Adrenal gland (tissue), 9 donors: ENCODE measurements at regions not wholly inside any gene's neighbourhood (a gene's known extent, or its start where the extent isn't known, plus 50 kb on each side); places are given as distances from the start of the nearest gene placed in this dataset.

Experiments used
- DNase-seq, 7 donors: peaks; one replicate each; pipeline ENCODE4 v3.0.0-alpha.2; 2019 to 2020
- H3K27ac ChIP-seq, 5 donors: fragments of 200-600 bp; sonication (generic) in 4 of 5; 1 replicate in 3 of 5; 2 replicates in 2 of 5; pipeline versions ENCODE4 v1.5.1 to v1.8.0; 2016 to 2020; ENCODE audit warnings: mild to moderate bottlenecking in 1 of 5
- H3K27me3 ChIP-seq: fragments of 200-600 bp; 2 replicates; pipeline ENCODE4 v1.8.0; 2021
- H3K36me3 ChIP-seq, 2 donors: fragments of 200-600 bp; replicated peaks in 1 of 2; 1 replicate in 1 of 2; 2 replicates in 1 of 2; pipeline versions ENCODE4 v1.5.1 to v1.8.0; 2018 to 2022
- H3K4me1 ChIP-seq, 2 donors: fragments of 200-600 bp; replicated peaks in 1 of 2; 1 replicate in 1 of 2; 2 replicates in 1 of 2; pipeline versions ENCODE4 v1.5.1 to v1.8.0; 2018 to 2021
- H3K4me3 ChIP-seq, 4 donors: fragments of 200-600 bp; sonication (generic) in 3 of 4; one replicate each; pipeline ENCODE4 v1.5.1; 2016 to 2018
- H3K9me3 ChIP-seq, 3 donors: fragments of 200-600 bp; sonication (generic) in 1 of 3; replicated peaks in 1 of 3; 1 replicate in 2 of 3; 2 replicates in 1 of 3; pipeline versions ENCODE4 v1.5.1 to v1.8.0; 2016 to 2021
- CTCF ChIP-seq, 6 experiments: fragments of 450-650 bp in 4 of 6; fragments of 200-600 bp in 2 of 6; sonication (generic) in 1 of 6; IDR thresholded peaks; 1 replicate in 5 of 6; 2 replicates in 1 of 6; pipeline versions ENCODE4 v1.5.1 to v1.8.0; 2016 to 2021; ENCODE audit warnings: antibody characterized with exemption in 6 of 6, mild to moderate bottlenecking in 2 of 6, moderate library complexity in 1 of 6
- POLR2A ChIP-seq, 2 donors: fragments of 450-650 bp; IDR thresholded peaks; one replicate each; pipeline ENCODE4 v1.6.1; 2017; ENCODE audit warnings: antibody characterized with exemption in 2 of 2, mild to moderate bottlenecking in 2 of 2, moderate library complexity in 1 of 2
- WGBS, 4 donors: extraction: QIAGEN DNeasy Blood & Tissue Kit in 2 of 4; methylation state at CpG; one replicate each; pipeline versions ENCODE4 v1.1.5 to v1.1.7; 2013 to 2017; 5-methylcytosine and 5-hydroxymethylcytosine counted together
- intact Hi-C, 2 donors: fragments of 100-400 bp; cut with DNase I; formaldehyde crosslinking; loops; one replicate each; pipeline versions ENCODE4 v1.14.1 to v1.15.0; 2022 to 2023
- donor health status: healthy with polysubstance abuse.
- donor health status: Bipolar disorder and iron deficiency.
- donor health status: DM: yes; HTN: yes; CAD: no.
- donor health status: DM: no; HTN: no; CAD: no.
- donor health status: DM: no; HTN: no; CAD: no.

DNA sequence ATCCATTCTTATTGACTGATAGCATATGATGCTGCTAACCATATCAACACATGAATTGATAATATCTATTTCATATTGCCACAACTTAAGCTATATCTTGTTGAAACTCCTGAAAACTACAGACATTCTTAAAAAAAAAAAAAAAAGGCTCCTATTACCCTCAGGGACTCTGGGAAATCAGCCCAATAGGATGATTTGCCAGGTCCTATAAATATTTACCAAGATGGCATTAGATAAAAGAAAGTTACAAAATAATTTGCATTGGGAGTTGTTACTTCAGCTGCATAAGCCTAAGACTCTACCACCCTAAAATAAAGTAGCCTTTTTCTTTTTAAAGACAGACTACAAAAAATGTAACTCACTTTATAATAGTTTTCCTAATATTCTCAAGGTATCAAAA is 84.4 kb downstream of the CDO1 start:
- no peaks in the 10 kb centered on the region for H3K27me3 ChIP-seq
- intact Hi-C loops: no loop called here

DNA sequence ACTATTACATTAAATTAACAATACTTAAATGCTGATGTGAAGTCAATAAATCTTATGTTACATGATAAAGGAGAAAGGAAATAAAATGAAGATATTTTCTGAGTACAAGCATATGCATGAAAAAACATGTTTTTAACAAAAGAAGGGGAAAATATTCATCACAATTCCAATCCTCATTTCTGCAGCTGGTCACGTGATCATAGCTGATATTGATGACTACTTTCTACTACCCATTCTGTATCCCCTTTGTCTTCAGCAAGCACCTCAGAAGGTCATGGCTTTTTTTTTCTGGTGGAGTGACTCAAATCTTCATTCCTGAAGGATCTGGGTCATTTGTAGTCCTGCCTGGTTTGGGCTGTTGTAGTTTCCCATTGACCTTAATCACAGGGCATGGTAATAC is 90.9 kb downstream of the CDO1 start:
- Histone ChIP-seq H3K27ac (no peak overlapping the region), H3K9me3 (no peaks in the 10 kb centered on the region), H3K27me3 (no peaks in the 10 kb centered on the region), H3K4me1 (no peaks in the 10 kb centered on the region), H3K4me3 (no peak overlapping the region), H3K36me3 (no peaks in the 10 kb centered on the region)
- TF ChIP-seq CTCF (IDR thresholded peaks at IDR 0.05): no peak
- no peak for TF ChIP-seq POLR2A (IDR thresholded peaks at IDR 0.05)
- no peak for DNase-seq
- WGBS, 4 donors: 62 to 79% (median 68%) methylated on average over 1 of the region's 1 CpG
- intact Hi-C loops: no loop called here

More for the DNA sequence above, 84.4 kb downstream of the CDO1 start:
- Histone ChIP-seq H3K4me1 (no peaks in the 10 kb centered on the region), H3K4me3 (no peak overlapping the region), H3K9me3 (no peaks in the 10 kb centered on the region), H3K36me3 (no peaks in the 10 kb centered on the region), H3K27ac (no peak overlapping the region)
- TF ChIP-seq CTCF (IDR thresholded peaks at IDR 0.05) (no peak), POLR2A (IDR thresholded peaks at IDR 0.05) (no peak)
- DNase-seq: no peak

- WGBS, 4 donors: 31 to 44% (median 40%) methylated on average over 2 of the region's 2 CpGs
- no peak for TF ChIP-seq CTCF (IDR thresholded peaks at IDR 0.05)
- no peak for TF ChIP-seq POLR2A (IDR thresholded peaks at IDR 0.05)
- Histone ChIP-seq H3K9me3 (no peaks in the 10 kb centered on the region), H3K27ac (peak overlapping the region in 1 of 5 donors; percentile 29), H3K4me3 (no peak overlapping the region), H3K4me1 (no peaks in the 10 kb centered on the region), H3K36me3 (no peaks in the 10 kb centered on the region), H3K27me3 (no peaks in the 10 kb centered on the region)
- intact Hi-C loops: no loop called here
- no peak for DNase-seq
These were observed 93.2 kb downstream of the CDO1 start for GRCh38 chr5:115723220-115723619.

GRCh38 chr5:115720888-115721287 is 95.1 kb upstream of the TMED7 start:
- WGBS, 4 donors: 65 to 72% (median 68%) methylated on average over 2 of the region's 2 CpGs
- no peak overlapping the region for H3K27ac ChIP-seq
- intact Hi-C loops: no loop called here

More at GRCh38 chr5:115720888-115721287, 95.1 kb upstream of the TMED7 start:
- DNase-seq: peak in 1 of 7 donors; percentile 2
- Histone ChIP-seq H3K36me3 (no peaks in the 10 kb centered on the region), H3K4me3 (no peak overlapping the region), H3K9me3 (no peaks in the 10 kb centered on the region), H3K27me3 (no peaks in the 10 kb centered on the region), H3K4me1 (no peaks in the 10 kb centered on the region)
- TF ChIP-seq CTCF (IDR thresholded peaks at IDR 0.05): no peak
- no peak for TF ChIP-seq POLR2A (IDR thresholded peaks at IDR 0.05)
